Common myeloid progenitor, CD34-positive (primary cell): ENCODE measurements at regions not wholly inside any gene's neighbourhood (a gene's known extent, or its start where the extent isn't known, plus 50 kb on each side); places are given as distances from the start of the nearest gene placed in this dataset.
"Not testable (repeated sequence)": the region's sequence is repeated elsewhere in the genome, so short reads cannot be mapped to it uniquely, and the experiment has no call there.

Source experiments
- CTCF ChIA-PET: fragments of 350-600 bp; sonication (Branson Sonifier 250); formaldehyde crosslinking; loops from one replicate; lab custom pipeline; 2021; ENCODE audit warnings: antibody characterized with exemption; lab: Charles Lee
- POLR2A ChIA-PET: fragments of 350-600 bp; sonication (Branson Sonifier 250); formaldehyde crosslinking; loops from one replicate; lab custom pipeline; 2021; ENCODE audit warnings: antibody characterized with exemption; lab: Charles Lee
- DNase-seq, 3 donors: peaks; one replicate each; pipeline versions ENCODE4 v3.0.0 to v3.0.0-alpha.2; 2013
- H3K27ac ChIP-seq, 2 experiments: 1 replicate in 1 of 2; 2 replicates in 1 of 2; pipeline ENCODE4 v1.7.0; 2013; ENCODE audit warnings: inconsistent platforms in 2 of 2, low read length in 2 of 2, mild to moderate bottlenecking in 2 of 2, low read depth in 1 of 2, moderate library complexity in 1 of 2; ENCODE audit not compliant: severe bottlenecking in 2 of 2, insufficient read depth in 1 of 2, poor library complexity in 1 of 2
- H3K27me3 ChIP-seq, 5 experiments: replicated peaks in 2 of 5; 1 replicate in 3 of 5; 2 replicates in 2 of 5; pipeline versions ENCODE4 v1.6.1 to v1.7.0; 2013; ENCODE audit warnings: low read length in 4 of 5, mild to moderate bottlenecking in 2 of 5, moderate library complexity in 2 of 5, inconsistent platforms in 1 of 5; ENCODE audit not compliant: insufficient read depth in 5 of 5, control insufficient read depth in 4 of 5
- H3K36me3 ChIP-seq, 4 experiments: 1 replicate in 2 of 4; 2 replicates in 2 of 4; pipeline versions ENCODE4 v1.6.1 to v1.7.0; 2013; ENCODE audit warnings: low read length in 3 of 4, control low read depth in 1 of 4, mild to moderate bottlenecking in 1 of 4; ENCODE audit not compliant: control insufficient read depth in 4 of 4, insufficient read depth in 4 of 4
- H3K4me1 ChIP-seq, 4 experiments: 1 replicate in 3 of 4; 2 replicates in 1 of 4; pipeline versions ENCODE4 v1.6.1 to v1.7.1; 2013; ENCODE audit warnings: low read length in 3 of 4, mild to moderate bottlenecking in 3 of 4, control low read depth in 1 of 4, inconsistent platforms in 1 of 4, moderate library complexity in 1 of 4; ENCODE audit not compliant: control insufficient read depth in 4 of 4, insufficient read depth in 4 of 4; ENCODE audit errors: control extremely low read depth in 1 of 4
- H3K4me3 ChIP-seq, 7 experiments: 1 replicate in 4 of 7; 2 replicates in 3 of 7; pipeline versions ENCODE4 v1.5.1 to v1.7.0; 2013; ENCODE audit warnings: mild to moderate bottlenecking in 7 of 7, low read length in 6 of 7, moderate library complexity in 6 of 7, inconsistent platforms in 2 of 7, low read depth in 2 of 7, control low read depth in 1 of 7; ENCODE audit not compliant: insufficient read depth in 4 of 7, control insufficient read depth in 1 of 7; ENCODE audit errors: extremely low read depth in 1 of 7
- H3K9me3 ChIP-seq, 5 experiments: 1 replicate in 4 of 5; 2 replicates in 1 of 5; pipeline versions ENCODE4 v1.6.1 to v1.7.1; 2013; ENCODE audit warnings: low read length in 4 of 5, mild to moderate bottlenecking in 2 of 5, inconsistent platforms in 1 of 5, low read depth in 1 of 5, moderate library complexity in 1 of 5; ENCODE audit not compliant: control insufficient read depth in 4 of 5, insufficient read depth in 2 of 5; ENCODE audit errors: control extremely low read depth in 1 of 5
- WGBS: methylation state at CpG from one replicate; pipeline ENCODE4 v1.1.5; 2013; ENCODE audit not compliant: insufficient coverage; 5-methylcytosine and 5-hydroxymethylcytosine counted together

- CTCF ChIA-PET: no interaction called here
- Histone ChIP-seq H3K27me3 (peaks cover 0 to 15% (median 3%) of the 10 kb centered on the region in 5 experiments), H3K36me3 (no peaks in the 10 kb centered on the region), H3K4me3 (no peak overlapping the region), H3K9me3 (no peaks in the 10 kb centered on the region), H3K4me1 (no peaks in the 10 kb centered on the region), H3K27ac (no peak overlapping the region)
- WGBS: 93% methylated on average over 4 of the region's 5 CpGs
- POLR2A ChIA-PET: no interaction called here
- DNase-seq: no peak
These were observed 132.7 kb upstream of the CADM1 start for GRCh38 chr11:115636753-115637527.

DNA sequence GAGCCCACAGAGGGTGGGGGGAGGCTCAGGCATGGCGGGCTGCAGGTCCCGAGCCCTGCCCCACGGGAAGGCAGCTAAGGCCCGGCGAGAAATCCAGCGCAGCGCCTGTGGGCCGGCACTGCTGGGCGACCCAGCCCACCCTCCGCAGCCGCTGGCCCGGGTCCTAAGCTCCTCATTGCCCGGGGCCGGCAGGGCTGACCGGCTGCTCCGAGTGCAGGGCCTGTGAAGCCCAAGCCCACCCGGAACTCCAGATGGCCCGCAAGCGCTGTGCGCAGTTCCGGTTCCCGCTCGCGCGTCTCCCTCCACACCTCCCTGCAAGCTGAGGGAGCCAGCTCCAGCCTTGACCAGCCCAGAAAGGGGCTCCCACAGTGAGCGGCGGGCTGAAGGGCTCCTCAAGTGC lies 129.8 kb upstream of the CADM1 start:
- H3K4me1 ChIP-seq, H3K9me3 ChIP-seq, H3K36me3 ChIP-seq, CTCF ChIA-PET, POLR2A ChIA-PET, H3K27ac ChIP-seq, H3K4me3 ChIP-seq, DNase-seq, H3K27me3 ChIP-seq: not testable (repeated sequence)
- 97% methylated on average over 20 of the region's 27 CpGs for WGBS

DNA sequence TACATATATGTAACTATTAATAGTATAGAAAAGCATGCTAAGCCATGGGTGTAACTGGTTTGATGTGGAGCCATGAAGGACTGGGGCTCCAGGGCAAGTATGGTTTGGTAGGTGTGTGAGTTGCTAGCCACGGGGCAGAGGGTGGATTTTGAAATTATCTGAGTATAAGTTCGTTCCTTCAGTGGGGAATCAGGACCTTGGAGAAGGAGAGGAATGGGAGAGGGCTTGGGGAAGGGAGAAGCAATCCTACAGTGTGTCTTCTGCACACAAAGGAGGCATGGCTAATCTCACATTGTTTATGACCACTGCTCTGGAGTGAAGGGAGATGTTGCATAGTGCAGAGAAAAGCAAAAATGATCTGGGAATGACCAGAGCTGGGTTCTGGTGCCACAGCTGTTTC lies 127.8 kb upstream of the CADM1 start:
- WGBS: 82% methylated on average over 2 of the region's 2 CpGs
- Histone ChIP-seq H3K4me1 (no peaks in the 10 kb centered on the region), H3K9me3 (no peaks in the 10 kb centered on the region), H3K4me3 (no peak overlapping the region), H3K27ac (no peak overlapping the region), H3K27me3 (peaks cover 0 to 11% (median 3%) of the 10 kb centered on the region in 5 experiments), H3K36me3 (no peaks in the 10 kb centered on the region)
- ChIA-PET CTCF (no interaction called here), POLR2A (no interaction called here)
- DNase-seq: no peak

- CTCF ChIA-PET: no interaction called here
- no peak for DNase-seq
- POLR2A ChIA-PET: no interaction called here
- peaks cover 0 to 13% (median 3%) of the 10 kb centered on the region in 5 experiments for H3K27me3 ChIP-seq
- H3K4me3 ChIP-seq: no peak overlapping the region
- no peaks in the 10 kb centered on the region for H3K4me1 ChIP-seq
- H3K9me3 ChIP-seq: no peaks in the 10 kb centered on the region
- no peak overlapping the region for H3K27ac ChIP-seq
- WGBS: 97% methylated on average over 4 of the region's 4 CpGs
- no peaks in the 10 kb centered on the region for H3K36me3 ChIP-seq
These were observed 127.4 kb upstream of the CADM1 start for GRCh38 chr11:115631609-115632008.

DNA sequence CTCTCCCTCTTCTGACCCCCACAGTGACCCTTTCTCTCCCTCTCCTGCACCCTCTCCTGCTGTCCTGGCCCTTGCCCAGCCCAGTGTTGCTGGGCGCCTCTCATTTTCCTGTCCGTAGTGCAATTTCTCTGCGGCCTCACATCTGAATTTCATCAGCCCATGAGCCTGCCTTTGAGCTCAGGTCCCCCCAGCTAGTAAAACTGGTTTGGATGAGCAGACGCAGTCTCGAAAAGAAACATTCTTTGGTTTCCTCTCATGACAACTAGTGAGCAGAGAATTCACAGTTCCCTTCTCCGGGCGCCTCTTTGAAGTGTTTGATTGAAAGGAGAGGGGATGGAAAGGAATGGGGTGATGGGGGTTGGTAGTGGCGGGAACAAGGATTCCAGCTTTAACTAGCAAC lies 126.0 kb upstream of the CADM1 start:
- ChIA-PET CTCF (no interaction called here), POLR2A (no interaction called here)
- WGBS: 67% methylated on average over 7 of the region's 8 CpGs

DNA sequence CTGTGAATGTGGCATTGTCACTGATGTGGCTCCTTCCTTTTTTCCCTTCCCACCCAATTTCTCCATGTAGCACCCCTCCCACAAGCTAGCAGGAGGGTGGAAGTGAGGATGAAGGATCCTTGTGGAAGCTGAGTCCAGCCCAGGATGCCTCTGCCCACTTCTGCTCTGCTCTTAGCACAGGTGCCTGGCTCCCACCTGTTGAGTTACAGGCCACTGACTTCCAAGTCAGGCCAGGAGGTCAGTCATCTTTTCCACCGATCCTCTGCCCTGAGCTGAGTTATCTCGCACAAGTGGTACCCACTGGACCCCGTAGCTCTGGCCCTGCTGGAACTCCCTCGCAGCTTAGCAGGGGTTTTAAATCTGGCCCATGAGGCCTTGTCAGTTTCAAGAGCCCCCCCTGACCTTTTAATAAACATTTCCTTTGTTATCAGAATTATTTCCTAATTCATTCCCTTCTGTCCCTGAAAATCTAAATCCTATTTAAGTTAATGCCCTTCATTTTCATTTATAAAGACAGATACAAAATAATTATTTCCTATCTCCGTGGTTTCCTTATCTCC lies 125.3 kb upstream of the CADM1 start:
- no peak for DNase-seq
- WGBS: 94% methylated on average over 4 of the region's 5 CpGs
- POLR2A ChIA-PET: no interaction called here
- no peak overlapping the region for H3K27ac ChIP-seq
- CTCF ChIA-PET: interaction anchor here (0.8 kb wide), 1 partner anchor 19 kb away, joined by 3 read pairs; no protein-coding TSS in a partner anchor
- H3K27me3 ChIP-seq: peaks cover 0 to 18% (median 4%) of the 10 kb centered on the region in 5 experiments
- H3K4me3 ChIP-seq: no peak overlapping the region
- no peaks in the 10 kb centered on the region for H3K4me1 ChIP-seq
- no peaks in the 10 kb centered on the region for H3K9me3 ChIP-seq
- no peaks in the 10 kb centered on the region for H3K36me3 ChIP-seq

More for the DNA sequence above, 126.0 kb upstream of the CADM1 start:
- no peak overlapping the region for H3K27ac ChIP-seq
- no peaks in the 10 kb centered on the region for H3K9me3 ChIP-seq
- no peaks in the 10 kb centered on the region for H3K4me1 ChIP-seq
- no peak for DNase-seq
- peaks cover 0 to 16% (median 3%) of the 10 kb centered on the region in 5 experiments for H3K27me3 ChIP-seq
- no peak overlapping the region for H3K4me3 ChIP-seq
- H3K36me3 ChIP-seq: no peaks in the 10 kb centered on the region
